22Rv1 (cell line): ENCODE measurements at regions not wholly inside any gene's neighbourhood (a gene's known extent, or its start where the extent isn't known, plus 50 kb on each side); places are given as distances from the start of the nearest gene placed in this dataset.

Experiments used
- H3K27ac ChIP-seq: fragments of 450-650 bp; 2 replicates; pipeline ENCODE4 v1.5.1; 2017
- ZFX ChIP-seq: fragments of 450-650 bp; IDR thresholded peaks from 2 replicates; pipeline ENCODE4 v1.6.1; 2017; ENCODE audit warnings: antibody characterized with exemption, borderline replicate concordance
- TF ChIP-seq, protein P1 (sequence below): fragments of 450-650 bp; IDR thresholded peaks from 2 replicates; pipeline ENCODE4 v1.5.1; 2017; ENCODE audit warnings: mild to moderate bottlenecking

DNA sequence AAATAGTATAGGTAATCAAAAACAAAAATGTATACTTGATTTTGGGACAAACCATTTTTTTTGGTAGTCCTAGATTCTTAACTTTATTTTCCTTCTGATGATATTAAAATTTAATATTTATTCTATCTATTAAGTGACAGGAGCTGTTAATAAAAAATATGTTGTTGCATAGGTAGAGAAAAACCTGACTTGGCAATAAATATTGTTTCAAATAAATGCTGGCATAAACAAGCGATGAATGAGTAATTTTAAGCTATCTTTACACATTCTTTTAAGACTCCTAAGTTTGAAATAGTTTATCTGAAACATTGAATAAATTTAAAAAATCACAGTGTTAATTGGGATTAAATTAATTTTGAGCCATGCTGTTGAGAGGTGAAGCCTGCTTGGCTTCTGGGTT, 114.6 kb downstream of the GC start:
- H3K27ac ChIP-seq = no peak overlapping the region
- no peak for TF ChIP-seq ZFX
- TF ChIP-seq, protein P1, sequence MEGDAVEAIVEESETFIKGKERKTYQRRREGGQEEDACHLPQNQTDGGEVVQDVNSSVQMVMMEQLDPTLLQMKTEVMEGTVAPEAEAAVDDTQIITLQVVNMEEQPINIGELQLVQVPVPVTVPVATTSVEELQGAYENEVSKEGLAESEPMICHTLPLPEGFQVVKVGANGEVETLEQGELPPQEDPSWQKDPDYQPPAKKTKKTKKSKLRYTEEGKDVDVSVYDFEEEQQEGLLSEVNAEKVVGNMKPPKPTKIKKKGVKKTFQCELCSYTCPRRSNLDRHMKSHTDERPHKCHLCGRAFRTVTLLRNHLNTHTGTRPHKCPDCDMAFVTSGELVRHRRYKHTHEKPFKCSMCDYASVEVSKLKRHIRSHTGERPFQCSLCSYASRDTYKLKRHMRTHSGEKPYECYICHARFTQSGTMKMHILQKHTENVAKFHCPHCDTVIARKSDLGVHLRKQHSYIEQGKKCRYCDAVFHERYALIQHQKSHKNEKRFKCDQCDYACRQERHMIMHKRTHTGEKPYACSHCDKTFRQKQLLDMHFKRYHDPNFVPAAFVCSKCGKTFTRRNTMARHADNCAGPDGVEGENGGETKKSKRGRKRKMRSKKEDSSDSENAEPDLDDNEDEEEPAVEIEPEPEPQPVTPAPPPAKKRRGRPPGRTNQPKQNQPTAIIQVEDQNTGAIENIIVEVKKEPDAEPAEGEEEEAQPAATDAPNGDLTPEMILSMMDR = no peak

DNA sequence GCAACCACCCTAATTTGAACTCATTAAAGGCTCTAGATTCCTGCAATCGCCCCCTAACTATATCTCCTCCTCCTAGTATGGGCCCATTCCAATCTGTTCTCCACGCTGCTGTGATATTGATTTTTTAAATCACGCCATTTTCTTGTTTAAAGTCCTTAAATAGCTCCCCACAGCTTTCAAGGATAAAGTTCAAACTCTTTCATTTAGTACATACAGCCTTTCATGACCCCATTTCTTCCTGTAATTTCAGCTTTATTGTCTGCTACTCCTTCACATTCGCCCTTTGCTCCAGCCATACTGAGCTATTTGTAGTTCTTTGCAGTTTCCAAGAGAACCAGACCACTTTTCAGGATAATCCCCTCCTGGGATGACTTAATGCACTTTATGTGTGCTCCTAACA, 118.5 kb downstream of the GC start:
- no peak for TF ChIP-seq ZFX
- TF ChIP-seq, protein P1 = no peak
- no peak overlapping the region for H3K27ac ChIP-seq

DNA sequence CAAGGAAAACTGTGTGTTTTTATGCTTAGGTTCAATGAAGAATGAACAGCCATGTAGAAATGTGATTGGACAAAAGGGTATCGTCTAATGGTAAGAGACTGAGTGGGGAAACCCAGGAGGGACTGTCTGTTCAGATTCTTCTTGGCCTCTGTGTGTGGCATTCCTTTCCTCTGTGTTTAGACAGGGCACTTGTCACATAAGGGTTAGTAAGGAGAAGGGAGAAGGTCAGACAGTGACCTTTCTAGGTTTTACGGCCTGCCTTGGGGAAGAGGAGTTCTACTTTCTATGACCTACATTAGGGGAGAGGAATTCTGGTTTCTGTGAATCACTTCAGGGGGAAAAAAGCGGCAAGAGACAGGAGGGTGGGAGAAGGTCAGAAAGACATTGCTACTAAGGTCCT, 119.5 kb downstream of the GC start:
- no peak overlapping the region for H3K27ac ChIP-seq
- TF ChIP-seq, protein P1 = no peak
- TF ChIP-seq ZFX = no peak

DNA sequence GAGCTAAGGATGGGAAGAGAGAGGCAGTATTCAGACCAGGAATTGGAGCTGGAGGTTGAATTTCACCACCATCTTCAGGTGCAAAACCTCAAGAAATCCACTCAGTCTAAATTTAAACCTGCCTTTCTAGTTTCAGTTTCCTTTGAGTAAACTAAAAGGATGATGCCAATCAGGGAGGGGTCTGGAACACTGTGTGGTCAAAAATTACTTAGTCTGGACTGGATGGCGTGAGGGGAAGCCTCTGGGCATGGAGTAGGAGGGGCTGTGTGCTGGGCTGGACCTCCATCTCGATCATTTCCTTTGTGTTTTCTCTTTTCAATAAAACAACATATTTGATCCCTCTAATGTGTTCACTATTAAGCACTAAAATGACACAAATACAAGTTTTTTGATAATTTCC, 120.1 kb downstream of the GC start:
- no peak for TF ChIP-seq ZFX
- TF ChIP-seq, protein P1 = no peak
- H3K27ac ChIP-seq = no peak overlapping the region

DNA sequence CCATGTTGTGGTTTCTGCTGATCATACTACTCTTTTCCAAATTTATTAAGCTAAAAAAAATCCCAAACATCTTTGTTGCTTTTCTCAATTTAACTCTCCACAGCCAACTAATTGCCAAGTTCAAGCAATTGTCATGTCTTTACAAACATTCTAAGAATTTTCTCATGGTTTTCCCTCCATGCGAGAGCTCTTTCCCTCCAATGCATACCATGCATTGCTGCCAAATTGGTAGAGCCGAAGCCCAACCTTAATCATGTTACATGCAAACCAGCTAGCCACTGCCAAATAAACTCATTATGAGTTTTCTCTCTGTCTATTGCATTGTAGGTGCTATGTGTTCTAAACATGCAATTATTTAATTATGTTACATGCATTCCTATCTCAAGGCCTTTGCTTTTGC, 123.9 kb downstream of the GC start:
- TF ChIP-seq, protein P1 = no peak
- TF ChIP-seq ZFX = no peak
- H3K27ac ChIP-seq = no peak overlapping the region

DNA sequence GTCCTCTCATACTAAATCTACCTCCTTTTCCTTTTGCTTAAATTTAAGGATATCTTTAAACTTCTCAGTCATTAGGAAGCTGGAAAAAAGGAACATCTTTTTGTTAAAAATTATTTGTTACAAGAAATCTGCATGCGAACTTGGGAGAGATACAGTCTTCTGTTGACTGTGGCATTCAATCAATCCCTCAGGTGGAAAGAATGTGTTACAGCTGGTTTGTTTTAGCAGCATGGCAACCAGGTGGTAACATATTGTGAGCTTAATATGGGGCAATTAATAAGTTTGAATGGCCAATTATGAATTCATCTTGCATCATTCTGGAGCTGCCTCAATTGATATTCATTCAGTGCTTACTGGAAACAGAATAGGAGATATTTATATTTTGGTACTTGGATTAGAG, 135.0 kb downstream of the GC start:
- TF ChIP-seq ZFX = no peak
- TF ChIP-seq, protein P1 = no peak

DNA sequence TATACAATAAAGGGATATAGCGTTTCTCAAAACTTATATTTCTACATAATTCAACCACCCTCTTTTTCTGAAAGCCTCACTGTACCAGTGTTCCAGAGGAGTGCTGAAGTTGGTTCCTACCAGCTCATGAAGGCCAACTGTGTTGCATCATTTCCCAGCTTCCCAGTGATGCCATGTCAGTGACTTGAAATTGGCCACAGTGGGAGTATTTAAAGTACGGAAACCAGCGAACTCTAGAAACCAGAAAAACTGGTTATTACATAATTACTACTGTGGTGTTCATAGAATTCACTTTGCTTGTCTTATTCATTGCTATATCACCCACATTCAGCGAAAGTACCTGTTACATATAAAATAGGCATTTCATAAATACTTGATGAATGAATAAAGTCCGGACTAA, 135.4 kb downstream of the GC start:
- no peak overlapping the region for H3K27ac ChIP-seq
- TF ChIP-seq, protein P1 = no peak
- TF ChIP-seq ZFX = no peak

More for the DNA sequence above, 135.0 kb downstream of the GC start:
- H3K27ac ChIP-seq = no peak overlapping the region
